ENCODE measurements at regions not wholly inside any gene's neighbourhood (a gene's known extent, or its start where the extent isn't known, plus 50 kb on each side); places are given as distances from the start of the nearest gene placed in this dataset.

DNA sequence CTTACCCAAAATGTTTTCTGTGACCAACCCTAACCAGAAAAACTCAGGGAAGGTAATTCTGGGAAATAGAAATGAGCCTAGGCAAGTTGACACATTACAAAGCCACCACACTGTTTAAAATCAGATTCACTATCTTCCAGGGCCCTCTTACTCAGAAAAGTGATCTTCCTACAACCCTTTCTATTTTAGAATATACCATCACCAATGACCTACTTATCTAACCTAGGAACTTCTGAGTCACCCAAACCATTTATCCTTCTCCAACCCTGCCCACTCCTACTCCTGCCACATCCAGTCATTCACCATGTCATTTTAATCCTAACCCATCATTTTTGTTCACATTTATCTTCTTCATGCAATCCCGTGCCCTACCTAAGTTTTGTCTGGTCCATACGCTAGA is 89.9 kb downstream of the FTHL17 start:
- ATAC-seq, result no peak
- TF ChIP-seq ZC3H10 (CRISPR knock-in tag; IDR thresholded peaks at IDR 0.05), result no peak
- TF ChIP-seq PPARA (CRISPR knock-in tag; IDR thresholded peaks at IDR 0.05; ENCODE audit: borderline replicate concordance), result no peak
- TF ChIP-seq, protein P1, sequence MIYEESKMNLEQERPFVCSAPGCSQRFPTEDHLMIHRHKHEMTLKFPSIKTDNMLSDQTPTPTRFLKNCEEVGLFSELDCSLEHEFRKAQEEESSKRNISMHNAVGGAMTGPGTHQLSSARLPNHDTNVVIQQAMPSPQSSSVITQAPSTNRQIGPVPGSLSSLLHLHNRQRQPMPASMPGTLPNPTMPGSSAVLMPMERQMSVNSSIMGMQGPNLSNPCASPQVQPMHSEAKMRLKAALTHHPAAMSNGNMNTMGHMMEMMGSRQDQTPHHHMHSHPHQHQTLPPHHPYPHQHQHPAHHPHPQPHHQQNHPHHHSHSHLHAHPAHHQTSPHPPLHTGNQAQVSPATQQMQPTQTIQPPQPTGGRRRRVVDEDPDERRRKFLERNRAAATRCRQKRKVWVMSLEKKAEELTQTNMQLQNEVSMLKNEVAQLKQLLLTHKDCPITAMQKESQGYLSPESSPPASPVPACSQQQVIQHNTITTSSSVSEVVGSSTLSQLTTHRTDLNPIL (CRISPR knock-in tag; IDR thresholded peaks at IDR 0.05; ENCODE audit: low read depth), result no peak
- TF ChIP-seq ARNTL (CRISPR knock-in tag; IDR thresholded peaks at IDR 0.05; ENCODE audit: borderline replicate concordance, low read depth), result no peak
- no peak for TF ChIP-seq OSR1 (CRISPR knock-in tag; IDR thresholded peaks at IDR 0.05)
- no peak for TF ChIP-seq ZNF8 (CRISPR knock-in tag; IDR thresholded peaks at IDR 0.05)
- TF ChIP-seq ESRRG (CRISPR knock-in tag; IDR thresholded peaks at IDR 0.05), result no peak
- no peak for TF ChIP-seq ZNF70 (CRISPR knock-in tag; IDR thresholded peaks at IDR 0.05)
- no peak for TF ChIP-seq CSDC2 (CRISPR knock-in tag; IDR thresholded peaks at IDR 0.05)
- TF ChIP-seq ZFP3 (CRISPR knock-in tag; IDR thresholded peaks at IDR 0.05), result no peak
- TF ChIP-seq, protein P2, sequence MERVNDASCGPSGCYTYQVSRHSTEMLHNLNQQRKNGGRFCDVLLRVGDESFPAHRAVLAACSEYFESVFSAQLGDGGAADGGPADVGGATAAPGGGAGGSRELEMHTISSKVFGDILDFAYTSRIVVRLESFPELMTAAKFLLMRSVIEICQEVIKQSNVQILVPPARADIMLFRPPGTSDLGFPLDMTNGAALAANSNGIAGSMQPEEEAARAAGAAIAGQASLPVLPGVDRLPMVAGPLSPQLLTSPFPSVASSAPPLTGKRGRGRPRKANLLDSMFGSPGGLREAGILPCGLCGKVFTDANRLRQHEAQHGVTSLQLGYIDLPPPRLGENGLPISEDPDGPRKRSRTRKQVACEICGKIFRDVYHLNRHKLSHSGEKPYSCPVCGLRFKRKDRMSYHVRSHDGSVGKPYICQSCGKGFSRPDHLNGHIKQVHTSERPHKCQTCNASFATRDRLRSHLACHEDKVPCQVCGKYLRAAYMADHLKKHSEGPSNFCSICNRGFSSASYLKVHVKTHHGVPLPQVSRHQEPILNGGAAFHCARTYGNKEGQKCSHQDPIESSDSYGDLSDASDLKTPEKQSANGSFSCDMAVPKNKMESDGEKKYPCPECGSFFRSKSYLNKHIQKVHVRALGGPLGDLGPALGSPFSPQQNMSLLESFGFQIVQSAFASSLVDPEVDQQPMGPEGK (CRISPR knock-in tag; IDR thresholded peaks at IDR 0.05; ENCODE audit: borderline replicate concordance), result no peak
- no peak for TF ChIP-seq ZFP30 (CRISPR knock-in tag; IDR thresholded peaks at IDR 0.05)
- no peak for TF ChIP-seq BACH2 (CRISPR knock-in tag; IDR thresholded peaks at IDR 0.05; ENCODE audit: borderline replicate concordance)
- TF ChIP-seq, protein P3, sequence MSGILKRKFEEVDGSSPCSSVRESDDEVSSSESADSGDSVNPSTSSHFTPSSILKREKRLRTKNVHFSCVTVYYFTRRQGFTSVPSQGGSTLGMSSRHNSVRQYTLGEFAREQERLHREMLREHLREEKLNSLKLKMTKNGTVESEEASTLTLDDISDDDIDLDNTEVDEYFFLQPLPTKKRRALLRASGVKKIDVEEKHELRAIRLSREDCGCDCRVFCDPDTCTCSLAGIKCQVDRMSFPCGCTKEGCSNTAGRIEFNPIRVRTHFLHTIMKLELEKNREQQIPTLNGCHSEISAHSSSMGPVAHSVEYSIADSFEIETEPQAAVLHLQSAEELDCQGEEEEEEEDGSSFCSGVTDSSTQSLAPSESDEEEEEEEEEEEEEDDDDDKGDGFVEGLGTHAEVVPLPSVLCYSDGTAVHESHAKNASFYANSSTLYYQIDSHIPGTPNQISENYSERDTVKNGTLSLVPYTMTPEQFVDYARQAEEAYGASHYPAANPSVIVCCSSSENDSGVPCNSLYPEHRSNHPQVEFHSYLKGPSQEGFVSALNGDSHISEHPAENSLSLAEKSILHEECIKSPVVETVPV (CRISPR knock-in tag; IDR thresholded peaks at IDR 0.05), result no peak

DNA sequence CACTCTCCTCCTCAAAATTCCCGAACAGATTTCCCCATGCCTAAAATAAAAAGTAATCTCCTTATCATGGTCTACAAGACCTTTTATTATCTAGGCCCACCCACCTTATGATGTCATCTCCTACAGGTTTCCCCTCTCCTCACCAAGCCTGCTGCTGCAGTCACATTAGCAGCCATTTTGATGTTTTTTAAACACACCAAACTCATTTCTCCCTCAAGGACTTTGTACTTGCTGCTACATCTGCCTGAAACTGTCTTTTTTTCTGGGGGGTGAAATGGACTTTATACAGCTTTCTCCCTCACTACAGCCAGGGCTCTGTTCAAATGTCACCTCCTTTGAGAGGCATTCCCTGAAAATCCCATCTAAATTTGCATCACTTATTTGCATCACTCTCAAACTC is 90.2 kb upstream of the TAB3 start:
- no peak for ATAC-seq
- TF ChIP-seq, protein P3 (CRISPR knock-in tag; IDR thresholded peaks at IDR 0.05), result no peak
- TF ChIP-seq OSR1 (CRISPR knock-in tag; IDR thresholded peaks at IDR 0.05), result no peak
- TF ChIP-seq ISL1 (CRISPR knock-in tag; IDR thresholded peaks at IDR 0.05), result no peak

DNA sequence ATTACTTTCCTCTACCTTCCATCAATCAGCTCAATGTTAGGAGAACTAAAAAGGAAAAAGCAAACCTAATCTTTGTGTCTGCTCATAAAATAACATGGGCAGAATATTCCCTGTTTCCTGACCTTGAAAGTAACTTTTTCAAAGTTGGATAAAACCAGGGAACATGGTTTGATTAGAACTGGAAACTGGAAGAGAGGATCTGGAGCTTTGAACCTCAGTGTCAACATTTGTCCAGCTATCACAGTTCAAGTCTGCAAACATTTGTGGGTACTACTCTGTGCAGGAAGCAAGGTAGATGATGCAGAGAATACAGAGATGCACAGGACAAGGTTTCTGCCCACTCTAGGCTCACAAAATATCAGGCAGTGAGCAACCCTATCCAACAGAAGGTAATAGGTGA is 86.4 kb upstream of the TAB3 start:
- TF ChIP-seq ZFP3 (CRISPR knock-in tag; IDR thresholded peaks at IDR 0.05) (no peak), GLIS3 (CRISPR knock-in tag; IDR thresholded peaks at IDR 0.05) (no peak), BACH2 (CRISPR knock-in tag; IDR thresholded peaks at IDR 0.05; ENCODE audit: borderline replicate concordance) (no peak), TCF4 (CRISPR knock-in tag; IDR thresholded peaks at IDR 0.05; ENCODE audit: borderline replicate concordance) (no peak), TOX (CRISPR knock-in tag; IDR thresholded peaks at IDR 0.05; ENCODE audit: borderline replicate concordance) (no peak), ZNF70 (CRISPR knock-in tag; IDR thresholded peaks at IDR 0.05) (no peak)
- TF ChIP-seq, protein P4, sequence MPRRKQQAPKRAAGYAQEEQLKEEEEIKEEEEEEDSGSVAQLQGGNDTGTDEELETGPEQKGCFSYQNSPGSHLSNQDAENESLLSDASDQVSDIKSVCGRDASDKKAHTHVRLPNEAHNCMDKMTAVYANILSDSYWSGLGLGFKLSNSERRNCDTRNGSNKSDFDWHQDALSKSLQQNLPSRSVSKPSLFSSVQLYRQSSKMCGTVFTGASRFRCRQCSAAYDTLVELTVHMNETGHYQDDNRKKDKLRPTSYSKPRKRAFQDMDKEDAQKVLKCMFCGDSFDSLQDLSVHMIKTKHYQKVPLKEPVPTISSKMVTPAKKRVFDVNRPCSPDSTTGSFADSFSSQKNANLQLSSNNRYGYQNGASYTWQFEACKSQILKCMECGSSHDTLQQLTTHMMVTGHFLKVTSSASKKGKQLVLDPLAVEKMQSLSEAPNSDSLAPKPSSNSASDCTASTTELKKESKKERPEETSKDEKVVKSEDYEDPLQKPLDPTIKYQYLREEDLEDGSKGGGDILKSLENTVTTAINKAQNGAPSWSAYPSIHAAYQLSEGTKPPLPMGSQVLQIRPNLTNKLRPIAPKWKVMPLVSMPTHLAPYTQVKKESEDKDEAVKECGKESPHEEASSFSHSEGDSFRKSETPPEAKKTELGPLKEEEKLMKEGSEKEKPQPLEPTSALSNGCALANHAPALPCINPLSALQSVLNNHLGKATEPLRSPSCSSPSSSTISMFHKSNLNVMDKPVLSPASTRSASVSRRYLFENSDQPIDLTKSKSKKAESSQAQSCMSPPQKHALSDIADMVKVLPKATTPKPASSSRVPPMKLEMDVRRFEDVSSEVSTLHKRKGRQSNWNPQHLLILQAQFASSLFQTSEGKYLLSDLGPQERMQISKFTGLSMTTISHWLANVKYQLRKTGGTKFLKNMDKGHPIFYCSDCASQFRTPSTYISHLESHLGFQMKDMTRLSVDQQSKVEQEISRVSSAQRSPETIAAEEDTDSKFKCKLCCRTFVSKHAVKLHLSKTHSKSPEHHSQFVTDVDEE (CRISPR knock-in tag; IDR thresholded peaks at IDR 0.05), result no peak
- no peak for ATAC-seq

DNA sequence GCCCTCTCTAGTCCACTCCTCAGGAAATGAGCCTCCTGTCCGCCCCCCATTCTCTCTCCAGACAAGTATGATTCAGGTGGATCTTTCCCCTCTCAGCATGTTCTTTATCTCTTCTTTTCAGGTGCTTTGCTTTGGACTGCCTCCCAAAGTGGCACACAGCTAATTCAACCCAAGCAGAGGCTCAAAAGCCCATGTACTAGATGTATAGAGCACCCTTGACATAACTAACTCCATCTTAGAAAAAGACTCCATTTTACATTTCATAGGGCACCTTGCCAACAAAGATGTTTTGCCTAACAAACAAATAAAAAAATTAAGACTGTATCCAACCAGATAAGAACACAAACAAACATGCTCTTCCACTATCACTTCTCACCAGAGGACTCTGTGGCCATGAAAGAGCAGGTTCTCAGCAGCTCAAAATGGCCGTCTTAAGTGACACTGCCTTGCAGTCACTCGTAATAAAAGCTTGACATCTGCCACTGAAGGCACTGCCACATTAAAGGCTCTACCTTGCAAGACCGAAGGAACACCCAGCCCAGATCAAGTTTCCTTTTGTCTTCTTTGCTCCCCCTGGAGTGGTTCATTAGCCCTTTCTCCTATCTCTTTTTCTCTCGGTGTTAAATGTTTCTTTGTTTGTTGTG is 84.9 kb upstream of the TAB3 start:
- TF ChIP-seq, protein P1 (CRISPR knock-in tag; IDR thresholded peaks at IDR 0.05; ENCODE audit: low read depth), result no peak
- TF ChIP-seq, protein P4 (CRISPR knock-in tag; IDR thresholded peaks at IDR 0.05), result no peak
- ATAC-seq, result no peak
